Liver (tissue), 8 donors: ENCODE measurements at regions not wholly inside any gene's neighbourhood (a gene's known extent, or its start where the extent isn't known, plus 50 kb on each side); places are given as distances from the start of the nearest gene placed in this dataset.

Source experiments
- DNase-seq: peaks from one replicate; pipeline ENCODE4 v3.0.0-alpha.2; 2017; ENCODE audit warnings: low spot score
- H3K27ac ChIP-seq, 2 donors: one replicate each; pipeline ENCODE4 v1.7.0; 2013; ENCODE audit warnings: inconsistent platforms in 2 of 2, low read length in 2 of 2, control low read depth in 1 of 2, low read depth in 1 of 2, mild to moderate bottlenecking in 1 of 2
- H3K27me3 ChIP-seq, 4 donors: one replicate each; pipeline versions ENCODE4 v1.6.1 to v1.7.0; 2013; ENCODE audit warnings: low read length in 3 of 4, inconsistent platforms in 1 of 4, mild to moderate bottlenecking in 1 of 4, moderate library complexity in 1 of 4; ENCODE audit not compliant: control insufficient read depth in 4 of 4, insufficient read depth in 4 of 4
- H3K36me3 ChIP-seq, 4 donors: one replicate each; pipeline versions ENCODE4 v1.6.1 to v1.7.0; 2013; ENCODE audit warnings: low read length in 3 of 4, mild to moderate bottlenecking in 3 of 4, low read depth in 1 of 4, moderate library complexity in 1 of 4; ENCODE audit not compliant: control insufficient read depth in 4 of 4, insufficient read depth in 3 of 4
- H3K4me1 ChIP-seq, 4 donors: one replicate each; pipeline versions ENCODE4 v1.6.1 to v1.7.0; 2013; ENCODE audit warnings: low read length in 3 of 4, mild to moderate bottlenecking in 3 of 4, moderate library complexity in 1 of 4; ENCODE audit not compliant: control insufficient read depth in 4 of 4, insufficient read depth in 4 of 4
- H3K4me3 ChIP-seq, 3 donors: one replicate each; pipeline versions ENCODE4 v1.6.1 to v1.7.0; 2013; ENCODE audit warnings: low read length in 3 of 3, control low read depth in 1 of 3, low read depth in 1 of 3, mild to moderate bottlenecking in 1 of 3
- H3K9ac ChIP-seq, 2 donors: one replicate each; pipeline ENCODE4 v1.7.0; 2013; ENCODE audit warnings: low read length in 2 of 2, mild to moderate bottlenecking in 2 of 2, moderate library complexity in 2 of 2, control low read depth in 1 of 2, low read depth in 1 of 2
- H3K9me3 ChIP-seq, 4 donors: one replicate each; pipeline versions ENCODE4 v1.6.1 to v1.7.0; 2013; ENCODE audit warnings: low read length in 3 of 4; ENCODE audit not compliant: control insufficient read depth in 4 of 4
- EGR1 ChIP-seq, 2 donors: IDR thresholded peaks; 2 replicates each; pipeline ENCODE4 v1.6.1; 2016 to 2018; ENCODE audit warnings: antibody characterized with exemption in 2 of 2, low read depth in 2 of 2
- FOXA1 ChIP-seq: IDR thresholded peaks from 2 replicates; pipeline ENCODE4 v1.6.1; 2016; ENCODE audit warnings: antibody characterized with exemption
- GABPA ChIP-seq, 2 donors: IDR thresholded peaks in 1 of 2; conservative IDR thresholded peaks in 1 of 2; 2 replicates each; pipeline ENCODE4 v1.6.1; 2016; ENCODE audit warnings: antibody characterized with exemption in 2 of 2, mild to moderate bottlenecking in 1 of 2, moderate library complexity in 1 of 2
- HNF4A ChIP-seq, 2 donors: conservative IDR thresholded peaks; 2 replicates each; pipeline ENCODE4 v1.6.1; 2016; ENCODE audit warnings: antibody characterized with exemption in 2 of 2, mild to moderate bottlenecking in 2 of 2
- HNF4G ChIP-seq: IDR thresholded peaks from 2 replicates; pipeline ENCODE4 v1.6.1; 2016; ENCODE audit warnings: antibody characterized with exemption
- JUND ChIP-seq, 2 donors: IDR thresholded peaks; 2 replicates each; pipeline ENCODE4 v1.6.1; 2016; ENCODE audit warnings: antibody characterized with exemption in 2 of 2
- NR2F2 ChIP-seq: IDR thresholded peaks from 2 replicates; pipeline ENCODE4 v1.6.1; 2016; ENCODE audit warnings: antibody characterized with exemption
- RAD21 ChIP-seq, 2 donors: IDR thresholded peaks; 2 replicates each; pipeline ENCODE4 v1.6.1; 2016; ENCODE audit warnings: antibody characterized with exemption in 2 of 2, mild to moderate bottlenecking in 2 of 2
- TAF1 ChIP-seq: conservative IDR thresholded peaks from 2 replicates; pipeline ENCODE4 v1.6.1; 2016; ENCODE audit warnings: antibody characterized with exemption, mild to moderate bottlenecking
- YY1 ChIP-seq: IDR thresholded peaks from 2 replicates; pipeline ENCODE4 v1.6.1; 2016; ENCODE audit warnings: antibody characterized with exemption, mild to moderate bottlenecking
- WGBS: extraction: QIAGEN DNeasy Blood & Tissue Kit; methylation state at CpG from one replicate; pipeline ENCODE4 v1.1.7; 2013; 5-methylcytosine and 5-hydroxymethylcytosine counted together
- TF ChIP-seq, protein P1 (sequence below): IDR thresholded peaks from 2 replicates; pipeline ENCODE4 v1.6.1; 2016; ENCODE audit warnings: antibody characterized with exemption
- TF ChIP-seq, protein P2 (sequence below): IDR thresholded peaks from 2 replicates; pipeline ENCODE4 v1.6.1; 2016; ENCODE audit warnings: antibody characterized with exemption
- TF ChIP-seq, protein P3 (sequence below): fragments of 150-350 bp; IDR thresholded peaks from 2 replicates; pipeline ENCODE4 v1.5.1; 2017; ENCODE audit warnings: improper control_type of control experiment, low read depth, low read length; ENCODE audit not compliant: missing input control
- TF ChIP-seq, protein P4 (sequence below): IDR thresholded peaks from 2 replicates; pipeline ENCODE4 v1.6.1; 2016; ENCODE audit warnings: antibody characterized with exemption
- TF ChIP-seq, protein P5 (sequence below): IDR thresholded peaks from 2 replicates; pipeline ENCODE4 v1.6.1; 2016; ENCODE audit warnings: antibody characterized with exemption, mild to moderate bottlenecking
- donor health status: healthy.
- donor health status: healthy.
- donor health status: healthy.
- donor health status: healthy.
- donor health status: healthy.

DNA sequence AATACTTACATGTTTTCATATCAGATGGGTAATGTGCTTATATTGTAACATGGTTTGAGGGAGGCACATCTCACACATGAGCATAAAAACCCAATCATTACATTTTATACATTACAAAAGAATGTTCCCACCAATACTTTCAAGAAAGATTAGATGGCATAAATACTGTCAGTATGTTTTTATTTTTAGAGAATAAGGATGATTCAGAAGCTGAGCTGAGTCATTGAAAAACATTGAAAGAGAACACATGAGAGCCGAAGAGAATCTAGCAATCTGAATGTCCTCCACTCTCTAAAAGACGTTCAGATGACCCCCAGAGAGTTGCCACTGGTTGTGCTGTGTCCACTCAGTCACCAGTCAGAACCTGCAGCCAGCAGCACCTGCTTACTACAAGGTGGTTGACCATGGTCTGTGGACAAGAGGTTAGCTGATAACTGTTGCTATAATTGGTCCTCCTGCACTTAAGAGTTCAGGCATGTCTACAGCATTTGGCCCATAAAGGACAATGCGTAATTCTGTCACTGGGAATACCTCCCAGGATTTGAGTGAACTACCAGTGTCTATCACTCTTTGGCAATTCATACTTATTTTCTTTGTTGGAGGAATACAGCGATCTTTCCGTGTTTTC lies 382.2 kb upstream of the IGFBP7 start:
- H3K27ac ChIP-seq: no peak overlapping the region
- H3K9me3 ChIP-seq: no peaks in the 10 kb centered on the region
- H3K36me3 ChIP-seq: no peaks in the 10 kb centered on the region
- DNase-seq: no peak
- TF ChIP-seq HNF4G (no peak), TAF1 (no peak), GABPA (IDR thresholded peaks at IDR 0.05 in 1 of 2, conservative IDR thresholded peaks at IDR 0.05 in 1 of 2) (no peak), JUND (IDR thresholded peaks at IDR 0.05) (no peak), EGR1 (IDR thresholded peaks at IDR 0.05; ENCODE audit: low read depth in 2 of 2) (no peak), YY1 (no peak)
- TF ChIP-seq, protein P1, sequence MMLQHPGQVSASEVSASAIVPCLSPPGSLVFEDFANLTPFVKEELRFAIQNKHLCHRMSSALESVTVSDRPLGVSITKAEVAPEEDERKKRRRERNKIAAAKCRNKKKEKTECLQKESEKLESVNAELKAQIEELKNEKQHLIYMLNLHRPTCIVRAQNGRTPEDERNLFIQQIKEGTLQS: no peak
- TF ChIP-seq, protein P2, sequence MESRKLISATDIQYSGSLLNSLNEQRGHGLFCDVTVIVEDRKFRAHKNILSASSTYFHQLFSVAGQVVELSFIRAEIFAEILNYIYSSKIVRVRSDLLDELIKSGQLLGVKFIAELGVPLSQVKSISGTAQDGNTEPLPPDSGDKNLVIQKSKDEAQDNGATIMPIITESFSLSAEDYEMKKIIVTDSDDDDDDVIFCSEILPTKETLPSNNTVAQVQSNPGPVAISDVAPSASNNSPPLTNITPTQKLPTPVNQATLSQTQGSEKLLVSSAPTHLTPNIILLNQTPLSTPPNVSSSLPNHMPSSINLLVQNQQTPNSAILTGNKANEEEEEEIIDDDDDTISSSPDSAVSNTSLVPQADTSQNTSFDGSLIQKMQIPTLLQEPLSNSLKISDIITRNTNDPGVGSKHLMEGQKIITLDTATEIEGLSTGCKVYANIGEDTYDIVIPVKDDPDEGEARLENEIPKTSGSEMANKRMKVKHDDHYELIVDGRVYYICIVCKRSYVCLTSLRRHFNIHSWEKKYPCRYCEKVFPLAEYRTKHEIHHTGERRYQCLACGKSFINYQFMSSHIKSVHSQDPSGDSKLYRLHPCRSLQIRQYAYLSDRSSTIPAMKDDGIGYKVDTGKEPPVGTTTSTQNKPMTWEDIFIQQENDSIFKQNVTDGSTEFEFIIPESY: no peak
- TF ChIP-seq, protein P3, sequence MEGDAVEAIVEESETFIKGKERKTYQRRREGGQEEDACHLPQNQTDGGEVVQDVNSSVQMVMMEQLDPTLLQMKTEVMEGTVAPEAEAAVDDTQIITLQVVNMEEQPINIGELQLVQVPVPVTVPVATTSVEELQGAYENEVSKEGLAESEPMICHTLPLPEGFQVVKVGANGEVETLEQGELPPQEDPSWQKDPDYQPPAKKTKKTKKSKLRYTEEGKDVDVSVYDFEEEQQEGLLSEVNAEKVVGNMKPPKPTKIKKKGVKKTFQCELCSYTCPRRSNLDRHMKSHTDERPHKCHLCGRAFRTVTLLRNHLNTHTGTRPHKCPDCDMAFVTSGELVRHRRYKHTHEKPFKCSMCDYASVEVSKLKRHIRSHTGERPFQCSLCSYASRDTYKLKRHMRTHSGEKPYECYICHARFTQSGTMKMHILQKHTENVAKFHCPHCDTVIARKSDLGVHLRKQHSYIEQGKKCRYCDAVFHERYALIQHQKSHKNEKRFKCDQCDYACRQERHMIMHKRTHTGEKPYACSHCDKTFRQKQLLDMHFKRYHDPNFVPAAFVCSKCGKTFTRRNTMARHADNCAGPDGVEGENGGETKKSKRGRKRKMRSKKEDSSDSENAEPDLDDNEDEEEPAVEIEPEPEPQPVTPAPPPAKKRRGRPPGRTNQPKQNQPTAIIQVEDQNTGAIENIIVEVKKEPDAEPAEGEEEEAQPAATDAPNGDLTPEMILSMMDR: no peak
- H3K4me1 ChIP-seq: no peaks in the 10 kb centered on the region
- no peak overlapping the region for H3K9ac ChIP-seq
- 75% methylated on average over 5 of the region's 5 CpGs for WGBS
- peaks cover 0 to 5% (median 2%) of the 10 kb centered on the region in 4 donors for H3K27me3 ChIP-seq
- no peak overlapping the region for H3K4me3 ChIP-seq

DNA sequence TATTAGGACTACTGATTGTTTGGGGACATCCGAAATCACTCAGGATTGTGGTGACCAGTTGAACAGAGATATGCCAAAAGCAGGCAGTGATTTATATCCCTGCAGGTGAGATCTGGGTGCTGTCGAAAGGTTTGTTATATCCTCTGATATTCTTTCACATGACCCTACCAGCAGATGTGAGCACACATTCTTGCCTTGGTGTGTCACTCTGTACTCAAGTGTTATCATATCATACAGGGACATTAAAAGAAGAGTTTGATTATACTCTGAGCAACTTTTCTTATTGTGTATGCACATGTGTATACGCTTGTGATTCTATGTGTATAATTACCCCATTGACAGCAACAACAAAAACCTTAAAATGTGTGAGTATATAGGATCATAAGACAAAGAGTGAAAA lies 381.2 kb upstream of the IGFBP7 start:
- no peak for DNase-seq
- Histone ChIP-seq H3K36me3 (no peaks in the 10 kb centered on the region), H3K27me3 (peaks cover 0 to 8% (median 2%) of the 10 kb centered on the region in 4 donors), H3K27ac (no peak overlapping the region), H3K9me3 (no peaks in the 10 kb centered on the region), H3K9ac (no peak overlapping the region), H3K4me1 (no peaks in the 10 kb centered on the region), H3K4me3 (no peak overlapping the region)
- TF ChIP-seq FOXA1: no peak
- no peak for TF ChIP-seq HNF4A (conservative IDR thresholded peaks at IDR 0.05)
- TF ChIP-seq RAD21 (IDR thresholded peaks at IDR 0.05): no peak
- TF ChIP-seq, protein P4, sequence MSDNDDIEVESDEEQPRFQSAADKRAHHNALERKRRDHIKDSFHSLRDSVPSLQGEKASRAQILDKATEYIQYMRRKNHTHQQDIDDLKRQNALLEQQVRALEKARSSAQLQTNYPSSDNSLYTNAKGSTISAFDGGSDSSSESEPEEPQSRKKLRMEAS: no peak
- TF ChIP-seq, protein P5, sequence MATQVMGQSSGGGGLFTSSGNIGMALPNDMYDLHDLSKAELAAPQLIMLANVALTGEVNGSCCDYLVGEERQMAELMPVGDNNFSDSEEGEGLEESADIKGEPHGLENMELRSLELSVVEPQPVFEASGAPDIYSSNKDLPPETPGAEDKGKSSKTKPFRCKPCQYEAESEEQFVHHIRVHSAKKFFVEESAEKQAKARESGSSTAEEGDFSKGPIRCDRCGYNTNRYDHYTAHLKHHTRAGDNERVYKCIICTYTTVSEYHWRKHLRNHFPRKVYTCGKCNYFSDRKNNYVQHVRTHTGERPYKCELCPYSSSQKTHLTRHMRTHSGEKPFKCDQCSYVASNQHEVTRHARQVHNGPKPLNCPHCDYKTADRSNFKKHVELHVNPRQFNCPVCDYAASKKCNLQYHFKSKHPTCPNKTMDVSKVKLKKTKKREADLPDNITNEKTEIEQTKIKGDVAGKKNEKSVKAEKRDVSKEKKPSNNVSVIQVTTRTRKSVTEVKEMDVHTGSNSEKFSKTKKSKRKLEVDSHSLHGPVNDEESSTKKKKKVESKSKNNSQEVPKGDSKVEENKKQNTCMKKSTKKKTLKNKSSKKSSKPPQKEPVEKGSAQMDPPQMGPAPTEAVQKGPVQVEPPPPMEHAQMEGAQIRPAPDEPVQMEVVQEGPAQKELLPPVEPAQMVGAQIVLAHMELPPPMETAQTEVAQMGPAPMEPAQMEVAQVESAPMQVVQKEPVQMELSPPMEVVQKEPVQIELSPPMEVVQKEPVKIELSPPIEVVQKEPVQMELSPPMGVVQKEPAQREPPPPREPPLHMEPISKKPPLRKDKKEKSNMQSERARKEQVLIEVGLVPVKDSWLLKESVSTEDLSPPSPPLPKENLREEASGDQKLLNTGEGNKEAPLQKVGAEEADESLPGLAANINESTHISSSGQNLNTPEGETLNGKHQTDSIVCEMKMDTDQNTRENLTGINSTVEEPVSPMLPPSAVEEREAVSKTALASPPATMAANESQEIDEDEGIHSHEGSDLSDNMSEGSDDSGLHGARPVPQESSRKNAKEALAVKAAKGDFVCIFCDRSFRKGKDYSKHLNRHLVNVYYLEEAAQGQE: no peak
- no peak for TF ChIP-seq NR2F2
- TF ChIP-seq, protein P3: no peak
- 71% methylated on average over 3 of the region's 3 CpGs for WGBS
